GM12878 (cell line): ENCODE measurements at regions not wholly inside any gene's neighbourhood (a gene's known extent, or its start where the extent isn't known, plus 50 kb on each side); places are given as distances from the start of the nearest gene placed in this dataset.

Experiments
- ATF2 ChIP-seq: IDR thresholded peaks from 2 replicates; pipeline ENCODE4 v1.6.1; 2012; ENCODE audit warnings: low read length, inconsistent platforms
- BCL3 ChIP-seq: IDR thresholded peaks from 2 replicates; pipeline ENCODE4 v1.6.1; 2011; ENCODE audit warnings: borderline replicate concordance, low read depth, mild to moderate bottlenecking, moderate library complexity, low read length; ENCODE audit not compliant: insufficient read depth, poor library complexity, severe bottlenecking
- CREB1 ChIP-seq: IDR thresholded peaks from 2 replicates; pipeline ENCODE4 v1.6.1; 2012; ENCODE audit warnings: low read depth, mild to moderate bottlenecking, inconsistent platforms
- JUND ChIP-seq: IDR thresholded peaks from 2 replicates; pipeline ENCODE4 v1.6.1; 2012; ENCODE audit warnings: low read depth, mild to moderate bottlenecking, low read length, improper control_type of control experiment, moderate library complexity
- MEF2B ChIP-seq: fragments of 450-650 bp; IDR thresholded peaks from 2 replicates; pipeline ENCODE4 v1.6.1; 2018; ENCODE audit warnings: mild to moderate bottlenecking, moderate library complexity; ENCODE audit not compliant: partially characterized antibody, poor library complexity, severe bottlenecking
- MLLT1 ChIP-seq: fragments of 450-650 bp; IDR thresholded peaks from 2 replicates; pipeline ENCODE4 v1.6.1; 2016; ENCODE audit warnings: mild to moderate bottlenecking
- NR2C1 ChIP-seq: fragments of 450-650 bp; IDR thresholded peaks from 2 replicates; pipeline ENCODE4 v1.6.1; 2017; ENCODE audit warnings: antibody characterized with exemption, mild to moderate bottlenecking, moderate library complexity
- PAX5 ChIP-seq: IDR thresholded peaks from 2 replicates; pipeline ENCODE4 v1.6.1; 2011; ENCODE audit warnings: low read depth, low read length, borderline replicate concordance
- POLR2A ChIP-seq: IDR thresholded peaks from 2 replicates; pipeline ENCODE4 v1.6.1; 2011; ENCODE audit warnings: low read depth, mild to moderate bottlenecking, low read length
- RAD21 ChIP-seq: IDR thresholded peaks from 2 replicates; pipeline ENCODE4 v1.6.1; 2011; ENCODE audit warnings: mild to moderate bottlenecking, low read depth, low read length, moderate library complexity; ENCODE audit not compliant: insufficient read depth
- SKIL ChIP-seq: fragments of 450-650 bp; IDR thresholded peaks from 2 replicates; pipeline ENCODE4 v1.6.1; 2017; ENCODE audit warnings: mild to moderate bottlenecking, low read depth, inconsistent platforms; ENCODE audit not compliant: poor library complexity, severe bottlenecking
- ZNF274 ChIP-seq: IDR thresholded peaks from one replicate; pipeline ENCODE4 v1.8.0; 2011; ENCODE audit not compliant: insufficient read length, insufficient read depth
- TF ChIP-seq, protein P1 (sequence below), 3 experiments: IDR thresholded peaks in 2 of 3; conservative IDR thresholded peaks in 1 of 3; 2 replicates each; pipeline ENCODE4 v1.5.1; 2011; ENCODE audit warnings: low read depth in 3 of 3, low read length in 3 of 3, mild to moderate bottlenecking in 3 of 3, control low read depth in 2 of 3, moderate library complexity in 2 of 3, inconsistent platforms in 1 of 3, mixed read lengths in 1 of 3; ENCODE audit not compliant: control insufficient read depth in 2 of 3, insufficient read depth in 1 of 3; ENCODE audit errors: extremely low read depth in 1 of 3
- TF ChIP-seq, protein P2 (sequence below): IDR thresholded peaks from 2 replicates; pipeline ENCODE4 v1.6.1; 2011; ENCODE audit warnings: mild to moderate bottlenecking, low read depth, low read length, moderate library complexity; ENCODE audit not compliant: insufficient replicate concordance

- TF ChIP-seq CREB1: no peak
- no peak for TF ChIP-seq RAD21
- no peak for TF ChIP-seq MEF2B
- no peak for TF ChIP-seq SKIL
- TF ChIP-seq JUND: no peak
- TF ChIP-seq POLR2A: no peak
- TF ChIP-seq BCL3: no peak
- TF ChIP-seq MLLT1: no peak
- no peak for TF ChIP-seq ZNF274
- TF ChIP-seq NR2C1: no peak
- TF ChIP-seq, protein P1, sequence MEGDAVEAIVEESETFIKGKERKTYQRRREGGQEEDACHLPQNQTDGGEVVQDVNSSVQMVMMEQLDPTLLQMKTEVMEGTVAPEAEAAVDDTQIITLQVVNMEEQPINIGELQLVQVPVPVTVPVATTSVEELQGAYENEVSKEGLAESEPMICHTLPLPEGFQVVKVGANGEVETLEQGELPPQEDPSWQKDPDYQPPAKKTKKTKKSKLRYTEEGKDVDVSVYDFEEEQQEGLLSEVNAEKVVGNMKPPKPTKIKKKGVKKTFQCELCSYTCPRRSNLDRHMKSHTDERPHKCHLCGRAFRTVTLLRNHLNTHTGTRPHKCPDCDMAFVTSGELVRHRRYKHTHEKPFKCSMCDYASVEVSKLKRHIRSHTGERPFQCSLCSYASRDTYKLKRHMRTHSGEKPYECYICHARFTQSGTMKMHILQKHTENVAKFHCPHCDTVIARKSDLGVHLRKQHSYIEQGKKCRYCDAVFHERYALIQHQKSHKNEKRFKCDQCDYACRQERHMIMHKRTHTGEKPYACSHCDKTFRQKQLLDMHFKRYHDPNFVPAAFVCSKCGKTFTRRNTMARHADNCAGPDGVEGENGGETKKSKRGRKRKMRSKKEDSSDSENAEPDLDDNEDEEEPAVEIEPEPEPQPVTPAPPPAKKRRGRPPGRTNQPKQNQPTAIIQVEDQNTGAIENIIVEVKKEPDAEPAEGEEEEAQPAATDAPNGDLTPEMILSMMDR (IDR thresholded peaks at IDR 0.05 in 2 of 3, conservative IDR thresholded peaks at IDR 0.05 in 1 of 3; ENCODE audit: control insufficient read depth in 2 of 3, extremely low read depth in 1 of 3, insufficient read depth in 1 of 3, low read depth in 3 of 3, low read length in 3 of 3): no peak
- TF ChIP-seq PAX5: no peak
- TF ChIP-seq ATF2: no peak
- TF ChIP-seq, protein P2, sequence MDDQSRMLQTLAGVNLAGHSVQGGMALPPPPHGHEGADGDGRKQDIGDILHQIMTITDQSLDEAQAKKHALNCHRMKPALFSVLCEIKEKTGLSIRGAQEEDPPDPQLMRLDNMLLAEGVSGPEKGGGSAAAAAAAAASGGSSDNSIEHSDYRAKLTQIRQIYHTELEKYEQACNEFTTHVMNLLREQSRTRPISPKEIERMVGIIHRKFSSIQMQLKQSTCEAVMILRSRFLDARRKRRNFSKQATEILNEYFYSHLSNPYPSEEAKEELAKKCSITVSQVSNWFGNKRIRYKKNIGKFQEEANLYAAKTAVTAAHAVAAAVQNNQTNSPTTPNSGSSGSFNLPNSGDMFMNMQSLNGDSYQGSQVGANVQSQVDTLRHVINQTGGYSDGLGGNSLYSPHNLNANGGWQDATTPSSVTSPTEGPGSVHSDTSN: no peak
Observed at GRCh38 chr13:89796196-89796595, 1551.3 kb upstream of the MIR17HG start.
